A549 (cell line): ENCODE measurements at regions not wholly inside any gene's neighbourhood (a gene's known extent, or its start where the extent isn't known, plus 50 kb on each side); places are given as distances from the start of the nearest gene placed in this dataset.

ENCODE experiments used
- CEBPB ChIP-seq, 2 experiments: fragments of >200 bp in 1 of 2; sonication (Bioruptor Twin) in 1 of 2; formaldehyde crosslinking in 1 of 2; IDR thresholded peaks; 2 replicates each; pipeline ENCODE4 v1.6.1; 2012 to 2016
- ELK1 ChIP-seq: fragments of 150-350 bp; IDR thresholded peaks from 2 replicates; pipeline ENCODE4 v1.6.1; 2014; ENCODE audit warnings: low read depth, mild to moderate bottlenecking, low read length
- JUN ChIP-seq, 2 experiments: fragments of >200 bp; sonication (Bioruptor Twin); formaldehyde crosslinking; IDR thresholded peaks; 2 replicates in 1 of 2; 3 replicates in 1 of 2; pipeline ENCODE4 v1.6.1; 2016 to 2017
- KDM5A ChIP-seq: fragments of 200-600 bp; sonication (generic); IDR thresholded peaks from 2 replicates; pipeline ENCODE4 v1.6.1; 2016; ENCODE audit warnings: antibody characterized with exemption, mild to moderate bottlenecking
- POLR2A ChIP-seq: IDR thresholded peaks from 2 replicates; pipeline ENCODE4 v1.6.1; 2012; ENCODE audit warnings: mild to moderate bottlenecking, low read length
- RAD21 ChIP-seq, 2 experiments: fragments of >200 bp in 1 of 2; sonication (Bioruptor Twin) in 1 of 2; formaldehyde crosslinking in 1 of 2; IDR thresholded peaks in 1 of 2; conservative IDR thresholded peaks in 1 of 2; 2 replicates in 1 of 2; 3 replicates in 1 of 2; pipeline ENCODE4 v1.6.1; 2012 to 2018; ENCODE audit warnings: inconsistent platforms in 1 of 2
- TP53 ChIP-seq: fragments of 250-450 bp; sonication (Bioruptor Pico); IDR thresholded peaks from 2 replicates; pipeline ENCODE4 v1.5.0; 2021; ENCODE audit warnings: mild to moderate bottlenecking, moderate library complexity
- ZNF302 ChIP-seq: fragments of 250-450 bp; sonication (Bioruptor Pico); IDR thresholded peaks from 2 replicates; pipeline ENCODE4 v1.9.0; 2021; ENCODE audit warnings: inconsistent platforms, mild to moderate bottlenecking, moderate library complexity
- TF ChIP-seq, protein P1 (sequence below): IDR thresholded peaks from 2 replicates; pipeline ENCODE4 v1.6.1; 2012
- TF ChIP-seq, protein P2 (sequence below): fragments of >200 bp; sonication (Bioruptor Twin); formaldehyde crosslinking; IDR thresholded peaks from 3 replicates; pipeline ENCODE4 v1.5.1; 2016

DNA sequence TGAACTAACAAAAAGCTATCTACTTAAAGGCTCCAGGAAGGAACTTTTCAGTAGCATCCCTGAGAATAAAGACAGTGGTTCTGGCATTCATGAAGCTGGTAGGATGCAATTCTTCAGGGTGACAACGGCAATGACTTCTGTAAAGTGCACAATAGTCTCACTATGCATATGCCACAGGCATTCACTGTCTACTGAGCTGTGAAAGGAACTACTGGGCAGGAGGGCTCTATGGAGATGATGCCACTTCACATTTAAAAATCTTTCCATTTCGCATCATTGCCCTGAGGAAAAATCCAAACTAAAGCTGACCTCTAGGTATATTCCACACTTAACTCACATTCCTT, 2020.6 kb upstream of the PCDH20 start:
- no peak for TF ChIP-seq ZNF302
- no peak for TF ChIP-seq ELK1
- TF ChIP-seq, protein P1, sequence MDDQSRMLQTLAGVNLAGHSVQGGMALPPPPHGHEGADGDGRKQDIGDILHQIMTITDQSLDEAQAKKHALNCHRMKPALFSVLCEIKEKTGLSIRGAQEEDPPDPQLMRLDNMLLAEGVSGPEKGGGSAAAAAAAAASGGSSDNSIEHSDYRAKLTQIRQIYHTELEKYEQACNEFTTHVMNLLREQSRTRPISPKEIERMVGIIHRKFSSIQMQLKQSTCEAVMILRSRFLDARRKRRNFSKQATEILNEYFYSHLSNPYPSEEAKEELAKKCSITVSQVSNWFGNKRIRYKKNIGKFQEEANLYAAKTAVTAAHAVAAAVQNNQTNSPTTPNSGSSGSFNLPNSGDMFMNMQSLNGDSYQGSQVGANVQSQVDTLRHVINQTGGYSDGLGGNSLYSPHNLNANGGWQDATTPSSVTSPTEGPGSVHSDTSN, result no peak
- no peak for TF ChIP-seq TP53 (CRISPR knock-in tag)
- no peak for TF ChIP-seq POLR2A
- no peak for TF ChIP-seq KDM5A
- no peak for TF ChIP-seq JUN (IDR thresholded peaks at IDR 0.05)
- TF ChIP-seq CEBPB (IDR thresholded peaks at IDR 0.05), result no peak
- TF ChIP-seq RAD21 (conservative IDR thresholded peaks at IDR 0.05 in 1 of 2, IDR thresholded peaks at IDR 0.05 in 1 of 2), result no peak
- TF ChIP-seq, protein P2, sequence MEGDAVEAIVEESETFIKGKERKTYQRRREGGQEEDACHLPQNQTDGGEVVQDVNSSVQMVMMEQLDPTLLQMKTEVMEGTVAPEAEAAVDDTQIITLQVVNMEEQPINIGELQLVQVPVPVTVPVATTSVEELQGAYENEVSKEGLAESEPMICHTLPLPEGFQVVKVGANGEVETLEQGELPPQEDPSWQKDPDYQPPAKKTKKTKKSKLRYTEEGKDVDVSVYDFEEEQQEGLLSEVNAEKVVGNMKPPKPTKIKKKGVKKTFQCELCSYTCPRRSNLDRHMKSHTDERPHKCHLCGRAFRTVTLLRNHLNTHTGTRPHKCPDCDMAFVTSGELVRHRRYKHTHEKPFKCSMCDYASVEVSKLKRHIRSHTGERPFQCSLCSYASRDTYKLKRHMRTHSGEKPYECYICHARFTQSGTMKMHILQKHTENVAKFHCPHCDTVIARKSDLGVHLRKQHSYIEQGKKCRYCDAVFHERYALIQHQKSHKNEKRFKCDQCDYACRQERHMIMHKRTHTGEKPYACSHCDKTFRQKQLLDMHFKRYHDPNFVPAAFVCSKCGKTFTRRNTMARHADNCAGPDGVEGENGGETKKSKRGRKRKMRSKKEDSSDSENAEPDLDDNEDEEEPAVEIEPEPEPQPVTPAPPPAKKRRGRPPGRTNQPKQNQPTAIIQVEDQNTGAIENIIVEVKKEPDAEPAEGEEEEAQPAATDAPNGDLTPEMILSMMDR, result no peak
